ENCODE measurements at regions not wholly inside any gene's neighbourhood (a gene's known extent, or its start where the extent isn't known, plus 50 kb on each side); places are given as distances from the start of the nearest gene placed in this dataset.
"Not testable (repeated sequence)": the region's sequence is repeated elsewhere in the genome, so short reads cannot be mapped to it uniquely, and the experiment has no call there.

DNA sequence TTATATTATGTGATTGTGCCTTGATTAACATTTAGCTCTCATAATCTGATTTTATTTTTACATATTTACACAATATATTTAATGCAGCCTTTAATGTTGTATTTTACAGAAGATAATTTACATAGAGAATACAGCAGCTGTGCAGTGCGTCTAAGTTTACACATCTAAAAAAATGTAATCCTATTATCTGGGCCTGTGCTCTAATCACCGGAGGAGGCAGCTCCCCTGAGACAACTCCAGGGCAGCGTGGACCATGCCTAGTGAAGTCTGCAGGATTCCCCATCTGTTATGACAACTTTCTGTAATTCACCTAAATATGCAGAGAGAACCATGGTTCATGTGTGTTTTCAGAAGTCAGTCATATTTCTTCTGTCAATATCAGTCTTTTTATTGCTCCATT lies 1149.3 kb downstream of the TMEM121 start:
- TF ChIP-seq CHD2 (IDR thresholded peaks at IDR 0.05; ENCODE audit: low read length); FOSL1 (IDR thresholded peaks at IDR 0.05; ENCODE audit: insufficient read depth, low read depth, low read length); NRF1 (IDR thresholded peaks at IDR 0.05; ENCODE audit: low read depth, low read length): not testable (repeated sequence)
- TF ChIP-seq, protein P1, sequence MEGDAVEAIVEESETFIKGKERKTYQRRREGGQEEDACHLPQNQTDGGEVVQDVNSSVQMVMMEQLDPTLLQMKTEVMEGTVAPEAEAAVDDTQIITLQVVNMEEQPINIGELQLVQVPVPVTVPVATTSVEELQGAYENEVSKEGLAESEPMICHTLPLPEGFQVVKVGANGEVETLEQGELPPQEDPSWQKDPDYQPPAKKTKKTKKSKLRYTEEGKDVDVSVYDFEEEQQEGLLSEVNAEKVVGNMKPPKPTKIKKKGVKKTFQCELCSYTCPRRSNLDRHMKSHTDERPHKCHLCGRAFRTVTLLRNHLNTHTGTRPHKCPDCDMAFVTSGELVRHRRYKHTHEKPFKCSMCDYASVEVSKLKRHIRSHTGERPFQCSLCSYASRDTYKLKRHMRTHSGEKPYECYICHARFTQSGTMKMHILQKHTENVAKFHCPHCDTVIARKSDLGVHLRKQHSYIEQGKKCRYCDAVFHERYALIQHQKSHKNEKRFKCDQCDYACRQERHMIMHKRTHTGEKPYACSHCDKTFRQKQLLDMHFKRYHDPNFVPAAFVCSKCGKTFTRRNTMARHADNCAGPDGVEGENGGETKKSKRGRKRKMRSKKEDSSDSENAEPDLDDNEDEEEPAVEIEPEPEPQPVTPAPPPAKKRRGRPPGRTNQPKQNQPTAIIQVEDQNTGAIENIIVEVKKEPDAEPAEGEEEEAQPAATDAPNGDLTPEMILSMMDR (IDR thresholded peaks at IDR 0.05; ENCODE audit: control extremely low read depth in 1 of 3, insufficient read depth in 1 of 3, low read depth in 1 of 3, low read length in 3 of 3): not testable (repeated sequence)
- TF ChIP-seq, protein P2, sequence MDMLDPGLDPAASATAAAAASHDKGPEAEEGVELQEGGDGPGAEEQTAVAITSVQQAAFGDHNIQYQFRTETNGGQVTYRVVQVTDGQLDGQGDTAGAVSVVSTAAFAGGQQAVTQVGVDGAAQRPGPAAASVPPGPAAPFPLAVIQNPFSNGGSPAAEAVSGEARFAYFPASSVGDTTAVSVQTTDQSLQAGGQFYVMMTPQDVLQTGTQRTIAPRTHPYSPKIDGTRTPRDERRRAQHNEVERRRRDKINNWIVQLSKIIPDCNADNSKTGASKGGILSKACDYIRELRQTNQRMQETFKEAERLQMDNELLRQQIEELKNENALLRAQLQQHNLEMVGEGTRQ (IDR thresholded peaks at IDR 0.05; ENCODE audit: low read length): not testable (repeated sequence)

Measured in H1 (cell line).